AG04449 (cell line): ENCODE measurements at regions not wholly inside any gene's neighbourhood (a gene's known extent, or its start where the extent isn't known, plus 50 kb on each side); places are given as distances from the start of the nearest gene placed in this dataset.

Source experiments
- CTCF ChIA-PET: fragments of 350-600 bp; formaldehyde crosslinking; extraction: SDS; loops from one replicate; lab custom pipeline; 2021; ENCODE audit warnings: antibody characterized with exemption; lab: Yijun Ruan, JAX
- POLR2A ChIA-PET: fragments of 400-600, 350-600 bp; formaldehyde crosslinking; extraction: SDS; loops from one replicate; lab custom pipeline; 2020; ENCODE audit warnings: antibody characterized with exemption, inconsistent platforms; lab: Yijun Ruan, JAX
- DNase-seq: peaks from one replicate; pipeline ENCODE4 v3.0.0-alpha.2; 2010; ENCODE audit warnings: low read depth, low spot score
- H3K4me3 ChIP-seq: 2 replicates; pipeline ENCODE4 v1.5.1; 2011; ENCODE audit warnings: low read depth, mild to moderate bottlenecking, control low read depth, low read length
- TF ChIP-seq, protein P1 (sequence below): IDR thresholded peaks from one replicate; pipeline ENCODE4 v1.5.1; 2011; ENCODE audit warnings: mild to moderate bottlenecking, moderate library complexity, low read length, control low read depth, inconsistent platforms; ENCODE audit not compliant: insufficient read depth; ENCODE audit errors: missing control alignments

DNA sequence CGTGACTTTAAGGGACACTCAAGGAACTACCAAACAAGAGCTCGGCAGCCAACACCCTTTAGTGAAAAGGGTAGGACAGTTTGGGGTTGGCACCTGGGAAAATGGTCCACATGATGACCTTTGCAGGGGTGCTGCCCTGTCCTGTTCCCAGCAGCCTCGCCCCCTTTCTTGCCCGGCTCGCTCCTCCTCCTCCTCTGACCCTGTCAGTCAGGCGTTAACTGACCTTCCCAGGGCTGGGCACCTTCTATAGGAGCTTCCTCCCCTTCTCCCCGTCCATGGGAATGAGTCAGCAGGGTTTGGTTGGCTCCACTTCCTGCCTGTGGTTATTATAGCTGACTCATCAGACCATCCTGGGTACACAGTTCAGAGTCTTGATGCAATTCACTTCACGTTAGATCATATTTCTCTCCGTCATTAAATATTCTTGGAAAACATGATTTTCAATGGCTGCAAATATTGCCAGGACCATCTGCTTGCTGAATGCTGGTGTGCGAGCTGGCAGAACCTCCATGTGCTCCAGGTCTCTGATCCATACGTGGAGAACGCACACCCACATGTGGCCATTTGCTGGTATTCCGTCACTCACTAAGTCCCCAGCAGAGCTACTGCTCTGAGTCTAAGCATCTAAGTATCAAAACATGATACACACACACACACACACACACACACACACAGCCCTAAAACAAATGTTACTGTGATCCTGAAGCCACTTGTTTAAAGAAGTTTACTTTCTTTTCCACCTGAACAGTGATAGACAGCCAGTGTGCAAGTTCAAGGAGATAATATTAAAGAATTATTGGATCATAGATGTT is 185.0 kb downstream of the ANAPC1 start:
- TF ChIP-seq, protein P1, sequence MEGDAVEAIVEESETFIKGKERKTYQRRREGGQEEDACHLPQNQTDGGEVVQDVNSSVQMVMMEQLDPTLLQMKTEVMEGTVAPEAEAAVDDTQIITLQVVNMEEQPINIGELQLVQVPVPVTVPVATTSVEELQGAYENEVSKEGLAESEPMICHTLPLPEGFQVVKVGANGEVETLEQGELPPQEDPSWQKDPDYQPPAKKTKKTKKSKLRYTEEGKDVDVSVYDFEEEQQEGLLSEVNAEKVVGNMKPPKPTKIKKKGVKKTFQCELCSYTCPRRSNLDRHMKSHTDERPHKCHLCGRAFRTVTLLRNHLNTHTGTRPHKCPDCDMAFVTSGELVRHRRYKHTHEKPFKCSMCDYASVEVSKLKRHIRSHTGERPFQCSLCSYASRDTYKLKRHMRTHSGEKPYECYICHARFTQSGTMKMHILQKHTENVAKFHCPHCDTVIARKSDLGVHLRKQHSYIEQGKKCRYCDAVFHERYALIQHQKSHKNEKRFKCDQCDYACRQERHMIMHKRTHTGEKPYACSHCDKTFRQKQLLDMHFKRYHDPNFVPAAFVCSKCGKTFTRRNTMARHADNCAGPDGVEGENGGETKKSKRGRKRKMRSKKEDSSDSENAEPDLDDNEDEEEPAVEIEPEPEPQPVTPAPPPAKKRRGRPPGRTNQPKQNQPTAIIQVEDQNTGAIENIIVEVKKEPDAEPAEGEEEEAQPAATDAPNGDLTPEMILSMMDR = peak; percentile 47
- H3K4me3 ChIP-seq = peak overlapping the region; percentile 20; the same call in 1 of the 2 replicates
- peak; percentile 94 for DNase-seq
- CTCF ChIA-PET = interaction anchor here (1.0 to 6.6 kb wide), 7 partner anchors 9 to 886 kb away, joined by 3 to 46 read pairs (median 3); no protein-coding TSS in a partner anchor
- POLR2A ChIA-PET = interaction anchor here (0.9 to 1.3 kb wide), 2 partner anchors 10 to 578 kb away, joined by 3 to 5 read pairs; partner anchors contain the start of gene BCL2L11

DNA sequence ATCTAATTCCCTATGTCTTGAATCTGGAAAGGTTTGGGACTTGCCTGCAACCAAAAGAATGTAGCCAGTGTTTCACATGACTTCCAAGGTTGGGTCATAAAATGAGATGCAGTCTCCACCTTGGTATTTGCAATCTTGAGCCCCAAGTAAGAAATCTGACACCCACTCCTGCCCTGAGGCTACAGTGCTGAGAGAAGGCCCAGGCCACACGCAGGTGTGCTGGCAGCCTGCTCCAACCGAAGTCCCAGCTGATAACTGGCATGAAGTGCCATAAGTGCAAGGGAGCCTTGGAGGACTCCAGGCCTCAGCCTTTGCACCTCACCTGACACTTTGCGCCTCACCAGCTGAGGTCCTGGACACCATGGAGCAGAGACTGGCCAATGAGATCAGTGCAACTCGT is 182.7 kb downstream of the ANAPC1 start:
- no peak for DNase-seq
- POLR2A ChIA-PET = no interaction called here
- TF ChIP-seq, protein P1 = no peak
- no peak overlapping the region for H3K4me3 ChIP-seq
- CTCF ChIA-PET = interaction anchor here (0.7 to 6.6 kb wide), 12 partner anchors 9 to 889 kb away, joined by 3 to 46 read pairs (median 3); no protein-coding TSS in a partner anchor

DNA sequence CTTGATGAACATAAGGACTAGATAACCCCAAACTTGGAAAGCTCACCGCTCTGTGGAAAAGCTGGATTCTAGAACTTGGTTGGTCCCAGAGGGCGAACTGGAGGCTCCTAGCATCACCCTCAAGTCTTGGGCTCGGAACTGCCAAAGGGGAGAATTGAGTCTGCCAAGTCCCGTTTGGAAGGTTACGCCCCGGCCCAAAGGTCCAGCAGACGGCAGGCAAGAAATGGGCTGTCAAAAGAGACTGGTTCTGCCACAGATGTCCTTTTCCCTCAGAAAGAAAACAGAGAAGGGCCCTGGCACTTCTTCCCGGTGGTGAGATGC is 182.2 kb downstream of the ANAPC1 start:
- no peak overlapping the region for H3K4me3 ChIP-seq
- DNase-seq = no peak
- POLR2A ChIA-PET = no interaction called here
- CTCF ChIA-PET = interaction anchor here (0.7 to 6.6 kb wide), 12 partner anchors 8 to 889 kb away, joined by 3 to 46 read pairs (median 3); no protein-coding TSS in a partner anchor
- TF ChIP-seq, protein P1 = no peak

DNA sequence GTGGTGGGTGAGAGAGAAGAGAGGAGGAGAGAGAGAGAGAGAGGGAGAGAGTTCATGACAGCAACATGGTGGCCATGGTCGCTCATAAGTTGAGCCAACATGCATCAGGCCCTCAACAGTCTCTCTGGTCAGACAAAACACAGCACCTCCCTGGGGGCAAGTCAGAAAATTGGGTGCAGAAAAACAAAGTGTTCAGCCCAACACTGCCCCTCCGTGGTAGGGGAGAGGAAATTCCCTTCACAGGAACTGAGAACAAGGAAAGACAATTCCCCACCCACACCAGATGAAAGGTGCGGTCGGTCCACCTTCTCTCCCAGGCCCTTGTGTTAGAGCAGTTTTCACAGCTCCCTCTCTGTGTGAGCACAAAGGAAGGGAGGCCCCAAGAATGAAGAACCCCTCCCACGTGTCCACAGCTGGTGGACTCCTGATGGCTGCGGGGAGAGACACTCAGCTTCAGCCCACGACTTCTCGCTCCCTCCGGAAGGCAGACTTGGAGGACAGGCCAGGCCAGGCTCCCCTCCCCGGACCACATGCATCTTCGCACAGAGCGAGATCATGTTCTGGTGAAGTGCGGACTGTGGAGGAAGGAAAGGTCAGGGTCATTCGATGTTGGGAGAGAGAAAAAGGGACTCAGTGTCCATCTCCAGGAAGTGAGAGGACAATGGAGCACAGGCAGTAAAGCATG is 181.7 kb downstream of the ANAPC1 start:
- TF ChIP-seq, protein P1 = peak; percentile 55
- ChIA-PET CTCF (interaction anchor here (0.6 to 6.6 kb wide), 9 partner anchors 9 to 890 kb away, joined by 3 to 46 read pairs (median 4); no protein-coding TSS in a partner anchor), POLR2A (no interaction called here)
- no peak overlapping the region for H3K4me3 ChIP-seq
- no peak for DNase-seq

DNA sequence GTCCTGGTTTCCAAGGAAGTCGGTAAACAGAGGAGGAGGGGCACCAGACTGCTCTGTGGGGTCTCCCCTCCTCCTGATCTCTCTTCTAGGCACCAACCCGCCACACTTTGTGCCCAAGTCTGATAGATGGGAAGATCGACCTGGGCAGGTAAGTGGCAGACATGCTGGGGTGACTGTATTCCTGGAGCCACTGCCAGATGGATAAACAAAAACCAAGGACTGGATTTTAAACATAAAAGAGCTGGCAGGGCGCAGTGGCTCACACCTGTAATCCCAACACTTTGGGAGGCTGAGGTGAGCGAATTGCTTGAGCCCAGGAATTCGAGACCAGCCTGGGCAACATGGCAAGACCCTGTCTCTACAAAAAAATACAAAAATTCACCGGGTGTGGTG is 181.2 kb downstream of the ANAPC1 start:
- TF ChIP-seq, protein P1 = no peak
- ChIA-PET CTCF (interaction anchor here (0.6 to 6.6 kb wide), 6 partner anchors 8 to 890 kb away, joined by 3 to 46 read pairs (median 6); no protein-coding TSS in a partner anchor), POLR2A (no interaction called here)
- DNase-seq = no peak
- no peak overlapping the region for H3K4me3 ChIP-seq
